ENCODE measurements at regions not wholly inside any gene's neighbourhood (a gene's known extent, or its start where the extent isn't known, plus 50 kb on each side); places are given as distances from the start of the nearest gene placed in this dataset.

DNA sequence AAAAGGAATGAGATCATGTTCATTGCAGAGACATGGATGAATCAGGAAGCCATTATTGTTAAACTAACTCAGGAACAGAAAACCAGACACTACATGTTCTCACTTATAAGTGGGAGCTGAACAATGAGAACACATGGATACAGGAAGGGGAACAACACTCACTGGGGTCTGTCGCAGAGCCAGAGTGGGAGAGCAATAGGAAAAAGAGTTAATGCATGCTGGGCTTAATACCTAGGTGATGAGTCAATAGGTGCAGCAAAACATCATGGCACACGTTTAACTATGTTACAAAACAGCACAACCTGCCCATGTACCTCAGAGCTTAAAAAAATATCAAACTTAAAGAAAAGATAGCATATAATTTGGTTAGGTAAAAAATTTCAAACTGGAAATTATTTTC is 281.4 kb downstream of the PABPC4L start:
- TF ChIP-seq, protein P1, sequence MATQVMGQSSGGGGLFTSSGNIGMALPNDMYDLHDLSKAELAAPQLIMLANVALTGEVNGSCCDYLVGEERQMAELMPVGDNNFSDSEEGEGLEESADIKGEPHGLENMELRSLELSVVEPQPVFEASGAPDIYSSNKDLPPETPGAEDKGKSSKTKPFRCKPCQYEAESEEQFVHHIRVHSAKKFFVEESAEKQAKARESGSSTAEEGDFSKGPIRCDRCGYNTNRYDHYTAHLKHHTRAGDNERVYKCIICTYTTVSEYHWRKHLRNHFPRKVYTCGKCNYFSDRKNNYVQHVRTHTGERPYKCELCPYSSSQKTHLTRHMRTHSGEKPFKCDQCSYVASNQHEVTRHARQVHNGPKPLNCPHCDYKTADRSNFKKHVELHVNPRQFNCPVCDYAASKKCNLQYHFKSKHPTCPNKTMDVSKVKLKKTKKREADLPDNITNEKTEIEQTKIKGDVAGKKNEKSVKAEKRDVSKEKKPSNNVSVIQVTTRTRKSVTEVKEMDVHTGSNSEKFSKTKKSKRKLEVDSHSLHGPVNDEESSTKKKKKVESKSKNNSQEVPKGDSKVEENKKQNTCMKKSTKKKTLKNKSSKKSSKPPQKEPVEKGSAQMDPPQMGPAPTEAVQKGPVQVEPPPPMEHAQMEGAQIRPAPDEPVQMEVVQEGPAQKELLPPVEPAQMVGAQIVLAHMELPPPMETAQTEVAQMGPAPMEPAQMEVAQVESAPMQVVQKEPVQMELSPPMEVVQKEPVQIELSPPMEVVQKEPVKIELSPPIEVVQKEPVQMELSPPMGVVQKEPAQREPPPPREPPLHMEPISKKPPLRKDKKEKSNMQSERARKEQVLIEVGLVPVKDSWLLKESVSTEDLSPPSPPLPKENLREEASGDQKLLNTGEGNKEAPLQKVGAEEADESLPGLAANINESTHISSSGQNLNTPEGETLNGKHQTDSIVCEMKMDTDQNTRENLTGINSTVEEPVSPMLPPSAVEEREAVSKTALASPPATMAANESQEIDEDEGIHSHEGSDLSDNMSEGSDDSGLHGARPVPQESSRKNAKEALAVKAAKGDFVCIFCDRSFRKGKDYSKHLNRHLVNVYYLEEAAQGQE (IDR thresholded peaks at IDR 0.05; ENCODE audit: insufficient replicate concordance, low read depth), result no peak
- TF ChIP-seq, protein P2, sequence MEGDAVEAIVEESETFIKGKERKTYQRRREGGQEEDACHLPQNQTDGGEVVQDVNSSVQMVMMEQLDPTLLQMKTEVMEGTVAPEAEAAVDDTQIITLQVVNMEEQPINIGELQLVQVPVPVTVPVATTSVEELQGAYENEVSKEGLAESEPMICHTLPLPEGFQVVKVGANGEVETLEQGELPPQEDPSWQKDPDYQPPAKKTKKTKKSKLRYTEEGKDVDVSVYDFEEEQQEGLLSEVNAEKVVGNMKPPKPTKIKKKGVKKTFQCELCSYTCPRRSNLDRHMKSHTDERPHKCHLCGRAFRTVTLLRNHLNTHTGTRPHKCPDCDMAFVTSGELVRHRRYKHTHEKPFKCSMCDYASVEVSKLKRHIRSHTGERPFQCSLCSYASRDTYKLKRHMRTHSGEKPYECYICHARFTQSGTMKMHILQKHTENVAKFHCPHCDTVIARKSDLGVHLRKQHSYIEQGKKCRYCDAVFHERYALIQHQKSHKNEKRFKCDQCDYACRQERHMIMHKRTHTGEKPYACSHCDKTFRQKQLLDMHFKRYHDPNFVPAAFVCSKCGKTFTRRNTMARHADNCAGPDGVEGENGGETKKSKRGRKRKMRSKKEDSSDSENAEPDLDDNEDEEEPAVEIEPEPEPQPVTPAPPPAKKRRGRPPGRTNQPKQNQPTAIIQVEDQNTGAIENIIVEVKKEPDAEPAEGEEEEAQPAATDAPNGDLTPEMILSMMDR (IDR thresholded peaks at IDR 0.05; ENCODE audit: insufficient read depth, low read length), result no peak
